Stimulated activated CD4-positive, alpha-beta T cell treated with anti-CD3 and anti-CD28 coated beads, Interleukin-15, amount 100 ng/mL, for 1 hour (primary cell): ENCODE measurements at regions not wholly inside any gene's neighbourhood (a gene's known extent, or its start where the extent isn't known, plus 50 kb on each side); places are given as distances from the start of the nearest gene placed in this dataset.
"Not testable (repeated sequence)": the region's sequence is repeated elsewhere in the genome, so short reads cannot be mapped to it uniquely, and the experiment has no call there.

ENCODE experiments used
- DNase-seq, 2 donors: peaks; one replicate each; pipeline ENCODE4 v3.0.0-alpha.2; 2020; ENCODE audit warnings: low read depth in 1 of 2, low spot score in 1 of 2

GRCh38 chr13:50446611-50447010, 396.9 kb downstream of the DLEU7 start:
- no peak for DNase-seq

- DNase-seq: no peak
Measured at GRCh38 chr13:50448535-50448998, 394.9 kb downstream of the DLEU7 start.

- DNase-seq: no peak
Measured at GRCh38 chr13:50449465-50449864, 394.0 kb downstream of the DLEU7 start.

GRCh38 chr13:50450279-50450678, 393.2 kb downstream of the DLEU7 start:
- no peak for DNase-seq

GRCh38 chr13:50451609-50452008, 391.9 kb downstream of the DLEU7 start:
- no peak for DNase-seq

GRCh38 chr13:50452028-50452427, 391.5 kb downstream of the DLEU7 start:
- no peak for DNase-seq

GRCh38 chr13:50452756-50453155, 390.7 kb downstream of the DLEU7 start:
- no peak for DNase-seq

GRCh38 chr13:50453188-50453587, 390.3 kb downstream of the DLEU7 start:
- no peak for DNase-seq

GRCh38 chr13:50456111-50456510, 387.4 kb downstream of the DLEU7 start:
- no peak for DNase-seq

GRCh38 chr13:50457415-50458393, 385.8 kb downstream of the DLEU7 start:
- no peak for DNase-seq

- DNase-seq: no peak
Measured at GRCh38 chr13:50459046-50459445, 384.4 kb downstream of the DLEU7 start.

GRCh38 chr13:50459658-50460057, 383.8 kb downstream of the DLEU7 start:
- DNase-seq: no peak

- DNase-seq: no peak
Measured at GRCh38 chr13:50460358-50460757, 383.1 kb downstream of the DLEU7 start.

GRCh38 chr13:50461189-50461588, 382.3 kb downstream of the DLEU7 start:
- no peak for DNase-seq

GRCh38 chr13:50463719-50464118, 379.8 kb downstream of the DLEU7 start:
- no peak for DNase-seq

GRCh38 chr13:50464349-50465251, 378.9 kb downstream of the DLEU7 start:
- DNase-seq: no peak

- DNase-seq: no peak
Measured at GRCh38 chr13:50466456-50466855, 377.0 kb downstream of the DLEU7 start.

GRCh38 chr13:50467156-50468110, 376.1 kb downstream of the DLEU7 start:
- DNase-seq: no peak

GRCh38 chr13:50468849-50469669, 374.4 kb downstream of the DLEU7 start:
- no peak for DNase-seq

- not testable (repeated sequence) for DNase-seq
Measured at GRCh38 chr13:50473050-50473449, 370.4 kb downstream of the DLEU7 start.
